Left ventricle myocardium inferior (tissue), 1 donor: ENCODE measurements at regions not wholly inside any gene's neighbourhood (a gene's known extent, or its start where the extent isn't known, plus 50 kb on each side); places are given as distances from the start of the nearest gene placed in this dataset.

Experiments used
- DNase-seq: peaks from one replicate; pipeline ENCODE4 v3.0.0-alpha.2; 2020
- H3K27ac ChIP-seq: fragments of 200-600 bp; replicated peaks from 2 replicates; pipeline ENCODE4 v1.8.0; 2021
- H3K27me3 ChIP-seq: fragments of 200-600 bp; 2 replicates; pipeline ENCODE4 v1.8.0; 2021; ENCODE audit warnings: low read depth
- H3K36me3 ChIP-seq: fragments of 200-600 bp; 2 replicates; pipeline ENCODE4 v1.8.0; 2021
- H3K4me1 ChIP-seq: fragments of 200-600 bp; 2 replicates; pipeline ENCODE4 v1.8.0; 2021
- H3K4me3 ChIP-seq: fragments of 200-600 bp; 2 replicates; pipeline ENCODE4 v1.8.0; 2021; ENCODE audit warnings: mild to moderate bottlenecking, moderate library complexity
- H3K9me3 ChIP-seq: fragments of 200-600 bp; replicated peaks from 2 replicates; pipeline ENCODE4 v1.8.0; 2021
- CTCF ChIP-seq: fragments of 200-600 bp; IDR thresholded peaks from 2 replicates; pipeline ENCODE4 v1.8.0; 2021; ENCODE audit warnings: antibody characterized with exemption, mild to moderate bottlenecking, borderline replicate concordance
- intact Hi-C: fragments of 100-400 bp; cut with micrococcal nuclease; formaldehyde crosslinking; loops from one replicate; pipeline ENCODE4 v1.11.0; 2022
- donor health status: DM: no; HTN: yes; CAD: no; lungs with severe emphysema.

GRCh38 chr7:136049818-136050461, 72.8 kb upstream of the MTPN start:
- H3K36me3 ChIP-seq = no peaks in the 10 kb centered on the region
- H3K9me3 ChIP-seq = peaks cover 19% of the 10 kb centered on the region
- peaks cover 9% of the 10 kb centered on the region for H3K4me1 ChIP-seq
- TF ChIP-seq CTCF = no peak
- no peak overlapping the region for H3K27ac ChIP-seq
- H3K27me3 ChIP-seq = no peaks in the 10 kb centered on the region
- intact Hi-C loops = no loop called here
- no peak overlapping the region for H3K4me3 ChIP-seq
- DNase-seq = no peak

GRCh38 chr7:136049117-136049516, 72.0 kb upstream of the MTPN start:
- no peak for TF ChIP-seq CTCF
- peaks cover 19% of the 10 kb centered on the region for H3K9me3 ChIP-seq
- intact Hi-C loops = no loop called here
- no peak overlapping the region for H3K27ac ChIP-seq
- no peak for DNase-seq
- peaks cover 9% of the 10 kb centered on the region for H3K4me1 ChIP-seq
- no peaks in the 10 kb centered on the region for H3K27me3 ChIP-seq
- H3K4me3 ChIP-seq = no peak overlapping the region
- H3K36me3 ChIP-seq = no peaks in the 10 kb centered on the region

GRCh38 chr7:136046548-136046947, 69.4 kb upstream of the MTPN start:
- no peak overlapping the region for H3K4me3 ChIP-seq
- H3K27me3 ChIP-seq = no peaks in the 10 kb centered on the region
- DNase-seq = no peak
- peaks cover 19% of the 10 kb centered on the region for H3K9me3 ChIP-seq
- no peak for TF ChIP-seq CTCF
- H3K36me3 ChIP-seq = no peaks in the 10 kb centered on the region
- intact Hi-C loops = no loop called here
- no peak overlapping the region for H3K27ac ChIP-seq
- H3K4me1 ChIP-seq = peaks cover 9% of the 10 kb centered on the region

GRCh38 chr7:136045992-136046391, 68.8 kb upstream of the MTPN start:
- Histone ChIP-seq H3K36me3 (no peaks in the 10 kb centered on the region), H3K9me3 (peaks cover 19% of the 10 kb centered on the region), H3K4me1 (peaks cover 9% of the 10 kb centered on the region), H3K27me3 (no peaks in the 10 kb centered on the region), H3K4me3 (no peak overlapping the region), H3K27ac (no peak overlapping the region)
- no peak for TF ChIP-seq CTCF
- intact Hi-C loops = no loop called here
- no peak for DNase-seq

- H3K4me3 ChIP-seq = no peak overlapping the region
- DNase-seq = no peak
- H3K4me1 ChIP-seq = peaks cover 3% of the 10 kb centered on the region
- H3K27ac ChIP-seq = no peak overlapping the region
- TF ChIP-seq CTCF = no peak
- no peaks in the 10 kb centered on the region for H3K36me3 ChIP-seq
- intact Hi-C loops = no loop called here
- H3K9me3 ChIP-seq = peaks cover 19% of the 10 kb centered on the region
- H3K27me3 ChIP-seq = no peaks in the 10 kb centered on the region
Measured at GRCh38 chr7:136045181-136045580, 68.0 kb upstream of the MTPN start.
